ENCODE measurements at regions not wholly inside any gene's neighbourhood (a gene's known extent, or its start where the extent isn't known, plus 50 kb on each side); places are given as distances from the start of the nearest gene placed in this dataset.

DNA sequence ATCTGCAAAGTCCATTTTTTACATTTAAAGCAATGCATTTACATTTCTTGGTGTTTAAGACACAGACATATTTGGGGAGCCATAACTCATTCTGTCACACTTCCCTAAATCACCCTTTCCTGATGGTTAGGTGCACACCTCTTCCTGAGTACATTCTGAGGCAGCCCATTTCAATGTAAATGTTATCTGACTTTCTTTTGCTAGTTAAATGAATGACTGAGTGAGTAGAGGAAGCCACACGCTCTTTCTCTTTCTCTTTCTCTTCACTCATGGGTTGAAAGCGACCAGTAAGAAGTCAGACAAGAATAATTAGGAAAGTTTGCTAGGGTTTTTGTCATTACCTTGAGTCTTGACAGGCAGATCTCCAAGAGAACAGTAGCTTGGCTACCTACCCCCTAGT lies 143.1 kb downstream of the S1PR1 start:
- H3K79me2 ChIP-seq: no peaks in the 10 kb centered on the region
- 96% methylated on average over 2 of the region's 2 CpGs for WGBS (ENCODE audit: low lambda C conversion rate, missing lambda C conversion rate)
- no peak overlapping the region for H3K4me2 ChIP-seq
- no peaks in the 10 kb centered on the region for H3K36me3 ChIP-seq (replicated peaks; ENCODE audit: insufficient read depth, low read depth)
- no peak overlapping the region for H2AFZ ChIP-seq
- no peak overlapping the region for H3K4me3 ChIP-seq
- H3K9me3 ChIP-seq (ENCODE audit: low read depth): no peaks in the 10 kb centered on the region
- no peaks in the 10 kb centered on the region for H3K4me1 ChIP-seq (ENCODE audit: insufficient read depth)
- no peaks in the 10 kb centered on the region for H4K20me1 ChIP-seq (ENCODE audit: insufficient read depth, poor library complexity, severe bottlenecking)
- TF ChIP-seq EZH2phosphoT487 (IDR thresholded peaks at IDR 0.05; ENCODE audit: low read depth, severe bottlenecking, unreplicated experiment): no peak
- no peak for TF ChIP-seq EZH2 (IDR thresholded peaks at IDR 0.05; ENCODE audit: borderline replicate concordance)
- TF ChIP-seq CTCF (IDR thresholded peaks at IDR 0.05; ENCODE audit: poor library complexity): no peak
- DNase-seq (ENCODE audit: low spot score): no peak
- H3K9me2 ChIP-seq (replicated peaks; ENCODE audit: insufficient read depth): no peaks in the 10 kb centered on the region
- H3K27me3 ChIP-seq: no peaks in the 10 kb centered on the region
- no peak overlapping the region for H3K27ac ChIP-seq

- no peak for DNase-seq (ENCODE audit: low spot score)
- TF ChIP-seq EZH2 (IDR thresholded peaks at IDR 0.05; ENCODE audit: borderline replicate concordance): no peak
- no peak for TF ChIP-seq CTCF (IDR thresholded peaks at IDR 0.05; ENCODE audit: poor library complexity)
- no peak for TF ChIP-seq EZH2phosphoT487 (IDR thresholded peaks at IDR 0.05; ENCODE audit: low read depth, severe bottlenecking, unreplicated experiment)
- Histone ChIP-seq H3K9me2 (replicated peaks; ENCODE audit: insufficient read depth) (no peaks in the 10 kb centered on the region), H3K4me3 (no peak overlapping the region), H3K9me3 (ENCODE audit: low read depth) (no peaks in the 10 kb centered on the region), H3K36me3 (replicated peaks; ENCODE audit: insufficient read depth, low read depth) (no peaks in the 10 kb centered on the region), H3K4me2 (no peak overlapping the region), H2AFZ (no peak overlapping the region), H3K27ac (no peak overlapping the region), H4K20me1 (ENCODE audit: insufficient read depth, poor library complexity, severe bottlenecking) (no peaks in the 10 kb centered on the region), H3K4me1 (ENCODE audit: insufficient read depth) (no peaks in the 10 kb centered on the region), H3K79me2 (no peaks in the 10 kb centered on the region), H3K27me3 (no peaks in the 10 kb centered on the region)
- WGBS (ENCODE audit: low lambda C conversion rate, missing lambda C conversion rate): 31% methylated on average over 3 of the region's 3 CpGs
Observed at GRCh38 chr1:101382135-101382534, 145.3 kb downstream of the S1PR1 start.

- no peak overlapping the region for H3K27ac ChIP-seq
- no peaks in the 10 kb centered on the region for H3K36me3 ChIP-seq (replicated peaks; ENCODE audit: insufficient read depth, low read depth)
- H3K4me3 ChIP-seq: no peak overlapping the region
- H4K20me1 ChIP-seq (ENCODE audit: insufficient read depth, poor library complexity, severe bottlenecking): no peaks in the 10 kb centered on the region
- no peaks in the 10 kb centered on the region for H3K27me3 ChIP-seq
- H3K4me2 ChIP-seq: no peak overlapping the region
- H3K9me3 ChIP-seq (ENCODE audit: low read depth): no peaks in the 10 kb centered on the region
- no peaks in the 10 kb centered on the region for H3K79me2 ChIP-seq
- no peaks in the 10 kb centered on the region for H3K9me2 ChIP-seq (replicated peaks; ENCODE audit: insufficient read depth)
- H2AFZ ChIP-seq: no peak overlapping the region
- no peak for TF ChIP-seq EZH2phosphoT487 (IDR thresholded peaks at IDR 0.05; ENCODE audit: low read depth, severe bottlenecking, unreplicated experiment)
- no peak for TF ChIP-seq CTCF (IDR thresholded peaks at IDR 0.05; ENCODE audit: poor library complexity)
- no peak for TF ChIP-seq EZH2 (IDR thresholded peaks at IDR 0.05; ENCODE audit: borderline replicate concordance)
- peak; percentile 29 for DNase-seq (ENCODE audit: low spot score)
- no peaks in the 10 kb centered on the region for H3K4me1 ChIP-seq (ENCODE audit: insufficient read depth)
Observed at GRCh38 chr1:101388904-101389546, 152.2 kb downstream of the S1PR1 start.

DNA sequence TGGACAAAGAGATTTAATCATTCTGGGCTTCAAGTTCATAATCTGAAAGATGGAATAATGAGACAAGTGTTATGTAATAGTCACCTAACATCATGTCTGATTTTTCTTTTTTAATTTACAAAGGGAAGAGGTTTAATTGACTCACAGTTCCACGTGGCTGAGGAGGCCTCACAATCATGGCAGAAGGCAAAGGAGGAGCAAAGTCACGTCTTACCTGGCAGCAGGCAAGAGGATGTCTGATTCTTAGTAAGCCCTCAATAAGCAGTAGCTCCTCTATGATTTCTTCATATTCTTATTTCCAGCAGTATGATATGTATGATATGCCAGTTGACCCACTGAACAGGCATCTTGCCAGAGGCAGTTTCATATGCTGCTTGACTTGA lies 152.7 kb downstream of the S1PR1 start:
- Histone ChIP-seq H3K4me3 (no peak overlapping the region), H4K20me1 (ENCODE audit: insufficient read depth, poor library complexity, severe bottlenecking) (no peaks in the 10 kb centered on the region), H3K4me2 (no peak overlapping the region), H3K9me3 (ENCODE audit: low read depth) (no peaks in the 10 kb centered on the region), H3K9me2 (replicated peaks; ENCODE audit: insufficient read depth) (no peaks in the 10 kb centered on the region), H3K4me1 (ENCODE audit: insufficient read depth) (no peaks in the 10 kb centered on the region), H3K36me3 (replicated peaks; ENCODE audit: insufficient read depth, low read depth) (no peaks in the 10 kb centered on the region), H3K27me3 (no peaks in the 10 kb centered on the region), H3K79me2 (no peaks in the 10 kb centered on the region), H2AFZ (no peak overlapping the region), H3K27ac (no peak overlapping the region)
- TF ChIP-seq EZH2 (IDR thresholded peaks at IDR 0.05; ENCODE audit: borderline replicate concordance): no peak
- no peak for TF ChIP-seq CTCF (IDR thresholded peaks at IDR 0.05; ENCODE audit: poor library complexity)
- TF ChIP-seq EZH2phosphoT487 (IDR thresholded peaks at IDR 0.05; ENCODE audit: low read depth, severe bottlenecking, unreplicated experiment): no peak
- DNase-seq (ENCODE audit: low spot score): no peak
- 77% methylated on average over 2 of the region's 2 CpGs for WGBS (ENCODE audit: low lambda C conversion rate, missing lambda C conversion rate)
